ENCODE measurements at regions not wholly inside any gene's neighbourhood (a gene's known extent, or its start where the extent isn't known, plus 50 kb on each side); places are given as distances from the start of the nearest gene placed in this dataset.
"Not testable (repeated sequence)": the region's sequence is repeated elsewhere in the genome, so short reads cannot be mapped to it uniquely, and the experiment has no call there.

DNA sequence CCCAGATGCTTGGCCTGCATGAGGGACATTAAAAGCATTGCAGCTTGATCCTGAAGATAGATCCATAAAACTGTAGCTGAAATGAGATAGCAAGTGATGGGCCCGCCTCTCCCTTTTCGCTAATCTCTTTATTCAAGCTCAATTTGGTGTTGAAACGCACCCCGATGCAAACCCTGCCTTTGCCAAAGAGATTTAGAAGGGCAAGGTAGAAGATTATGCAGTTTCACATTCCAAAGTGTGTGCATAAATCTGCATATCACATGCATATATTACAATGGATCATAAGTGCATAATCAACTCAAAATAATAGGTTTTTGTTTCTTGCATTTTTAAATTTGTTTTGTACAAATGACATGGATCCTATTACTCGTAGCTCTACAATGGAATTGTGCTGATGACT is 80.1 kb upstream of the SHANK2 start:
- no peak for DNase-seq (ENCODE audit: low read depth)

- no peak for DNase-seq (ENCODE audit: low read depth)
These were observed 79.7 kb upstream of the SHANK2 start for GRCh38 chr11:71332046-71332445.

- no peak for DNase-seq (ENCODE audit: low read depth)
These were observed 79.3 kb upstream of the SHANK2 start for GRCh38 chr11:71331631-71332030.

DNA sequence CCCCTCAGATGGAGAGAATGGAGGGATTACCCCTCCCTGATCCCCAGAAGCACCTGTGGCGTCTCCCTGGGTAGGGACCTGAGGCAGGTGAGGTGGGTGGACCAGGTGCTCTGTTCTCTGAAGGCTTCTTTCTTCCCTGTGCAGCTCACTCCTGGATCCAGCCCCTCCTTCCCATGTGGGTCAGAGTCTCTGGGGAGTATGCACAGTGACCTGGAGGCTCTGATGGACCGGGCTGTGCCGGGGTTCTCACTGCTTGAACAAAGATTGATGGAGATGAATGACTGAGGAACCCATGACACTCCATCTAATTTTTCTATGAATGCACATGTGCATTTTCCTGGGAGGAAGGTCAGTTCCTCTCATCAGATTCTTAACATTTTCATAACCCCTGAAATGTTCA is 78.6 kb upstream of the SHANK2 start:
- DNase-seq (ENCODE audit: low read depth): no peak

DNA sequence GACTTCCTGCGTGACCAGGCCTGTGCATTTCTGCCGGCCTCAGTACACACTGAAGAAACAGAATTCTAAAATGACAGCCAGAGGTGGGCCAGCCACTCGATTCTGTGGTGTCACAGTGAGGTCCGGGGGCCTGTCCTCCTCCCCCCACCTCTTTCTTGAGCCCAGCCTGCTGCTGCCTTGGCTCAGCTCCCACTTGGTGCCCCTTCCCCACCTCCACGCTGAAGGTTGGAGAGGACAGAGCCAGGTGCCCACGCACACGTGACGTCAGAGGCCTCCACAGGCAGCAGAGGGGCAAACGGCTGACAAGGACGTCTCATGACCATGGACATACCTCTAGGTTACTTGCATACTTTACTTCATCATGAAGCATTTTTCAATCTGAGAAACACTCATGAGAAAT is 78.0 kb upstream of the SHANK2 start:
- DNase-seq (ENCODE audit: low read depth): no peak

GRCh38 chr11:71329786-71330185 is 77.4 kb upstream of the SHANK2 start:
- DNase-seq (ENCODE audit: low read depth): no peak

DNA sequence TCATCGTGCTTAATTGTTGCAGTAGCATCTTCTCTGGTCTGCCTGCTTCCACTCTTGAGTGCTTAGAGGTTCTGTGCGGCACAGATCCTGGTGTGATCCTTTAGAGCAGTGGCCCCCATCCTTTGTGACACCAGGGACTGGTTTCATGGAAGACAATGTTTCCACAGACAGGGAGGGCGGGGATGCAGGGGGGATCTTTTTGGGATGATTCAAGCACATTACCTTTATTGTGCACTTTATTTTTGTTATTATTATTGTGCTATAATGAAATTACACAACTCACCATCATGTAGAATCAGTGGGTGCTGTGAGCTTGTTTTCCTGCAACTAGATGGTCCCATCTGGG is 76.8 kb upstream of the SHANK2 start:
- no peak for DNase-seq (ENCODE audit: low read depth)

DNA sequence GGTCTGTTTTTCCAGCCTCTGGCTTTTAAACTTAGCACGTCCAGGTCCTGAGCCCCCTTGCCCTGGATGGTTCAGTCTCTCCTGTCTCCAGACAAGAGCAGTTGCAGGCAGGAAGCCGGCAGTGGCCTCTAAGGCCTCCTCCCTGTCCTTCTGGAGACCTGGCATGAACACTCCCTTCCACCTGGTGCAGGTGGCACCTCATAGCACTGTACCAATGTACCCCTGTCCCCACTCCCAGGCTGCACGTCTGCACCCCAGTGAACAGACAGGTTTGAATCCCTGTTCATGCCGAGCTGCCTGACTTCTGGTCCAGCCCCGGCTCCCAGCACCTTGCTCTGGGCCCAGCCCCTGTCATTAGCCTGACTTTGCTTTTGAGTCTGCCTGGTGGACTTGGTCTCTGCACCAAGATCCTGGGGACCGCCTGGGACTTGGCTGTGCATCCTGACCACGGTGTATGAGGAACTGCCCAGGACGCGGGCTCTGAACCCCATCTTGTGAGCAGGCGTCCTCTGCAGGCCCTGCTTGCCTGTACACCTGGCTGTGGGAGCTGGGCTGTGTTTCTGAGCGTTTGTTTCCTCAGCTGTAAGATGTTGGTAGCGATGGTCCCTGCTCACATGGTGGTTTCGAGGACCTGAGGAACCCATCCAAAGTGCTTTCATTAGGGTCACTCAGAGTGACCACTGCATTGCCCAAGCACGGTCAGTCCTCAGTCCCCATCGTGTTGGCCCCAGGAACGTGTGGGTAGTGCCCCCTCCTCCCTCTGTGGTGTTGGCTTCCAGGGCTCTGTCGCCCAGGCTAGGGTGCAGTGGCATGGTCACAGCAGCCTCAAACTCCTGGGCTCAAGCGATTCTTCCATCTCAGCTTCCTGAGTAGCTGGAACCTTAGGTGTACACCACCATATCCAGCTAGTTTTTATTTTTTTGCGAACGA is 75.0 kb upstream of the SHANK2 start:
- DNase-seq (ENCODE audit: low read depth): no peak

DNA sequence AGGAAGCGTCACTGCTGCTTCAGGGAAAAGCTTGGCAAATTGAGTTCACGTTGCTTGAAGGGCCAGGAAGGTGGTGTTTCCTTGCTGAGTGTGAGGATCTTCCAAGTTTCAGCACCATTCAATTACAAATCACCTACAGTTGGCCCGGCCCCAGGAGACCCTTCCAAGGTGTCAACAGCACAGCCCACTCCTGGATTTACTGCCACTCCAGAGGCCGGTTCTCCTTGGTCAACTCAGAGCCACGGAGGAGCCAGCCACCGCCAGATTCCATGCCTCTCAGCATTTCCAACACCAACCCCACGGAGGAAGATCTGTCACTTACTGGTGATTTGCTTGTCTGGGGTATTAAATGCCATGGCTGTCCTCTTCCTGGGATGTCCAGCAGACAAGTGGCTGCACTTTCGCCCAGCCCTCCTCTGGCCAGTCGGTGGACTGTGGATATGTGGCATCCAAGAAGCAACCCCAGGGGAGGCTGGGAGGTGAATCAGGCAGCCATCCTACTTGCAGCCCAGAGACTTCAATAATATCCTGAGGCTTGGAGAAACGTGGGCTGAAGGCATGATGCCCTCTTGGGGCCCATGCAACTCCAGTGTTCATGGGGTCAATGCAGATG is 74.1 kb upstream of the SHANK2 start:
- DNase-seq (ENCODE audit: low read depth): no peak

- no peak for DNase-seq (ENCODE audit: low read depth)
These were observed 73.3 kb upstream of the SHANK2 start for GRCh38 chr11:71325418-71326327.

DNA sequence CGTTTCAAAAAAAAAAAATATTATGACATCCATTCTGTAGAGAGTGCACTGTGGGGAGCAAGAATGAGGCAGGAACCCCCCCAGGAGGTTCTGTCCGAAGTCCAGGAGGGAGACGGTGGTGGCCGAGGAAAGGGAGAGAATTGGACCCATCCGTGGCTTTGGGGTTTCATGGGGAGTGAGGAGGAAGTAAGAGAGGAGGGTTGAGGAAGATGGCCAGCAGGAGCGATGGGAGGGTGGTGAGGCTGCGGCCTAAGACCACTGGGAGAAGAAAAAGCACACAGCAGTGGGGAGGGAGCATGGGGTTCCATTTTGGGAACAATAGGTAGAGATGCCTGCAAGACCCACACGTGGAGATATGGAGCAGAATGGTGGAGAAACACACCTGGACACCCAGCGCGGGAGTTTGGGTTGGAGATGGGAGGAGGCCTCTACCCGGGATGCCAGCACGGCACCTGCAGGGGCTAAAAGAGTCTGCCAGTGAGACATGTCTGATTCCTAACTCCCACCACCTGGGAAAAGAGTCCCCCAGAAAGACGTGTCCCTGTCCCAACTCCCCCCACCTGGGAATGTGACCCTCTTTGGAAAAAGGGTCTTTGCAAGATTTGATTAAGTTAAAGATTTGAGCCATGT is 72.5 kb upstream of the SHANK2 start:
- DNase-seq (ENCODE audit: low read depth): no peak

DNA sequence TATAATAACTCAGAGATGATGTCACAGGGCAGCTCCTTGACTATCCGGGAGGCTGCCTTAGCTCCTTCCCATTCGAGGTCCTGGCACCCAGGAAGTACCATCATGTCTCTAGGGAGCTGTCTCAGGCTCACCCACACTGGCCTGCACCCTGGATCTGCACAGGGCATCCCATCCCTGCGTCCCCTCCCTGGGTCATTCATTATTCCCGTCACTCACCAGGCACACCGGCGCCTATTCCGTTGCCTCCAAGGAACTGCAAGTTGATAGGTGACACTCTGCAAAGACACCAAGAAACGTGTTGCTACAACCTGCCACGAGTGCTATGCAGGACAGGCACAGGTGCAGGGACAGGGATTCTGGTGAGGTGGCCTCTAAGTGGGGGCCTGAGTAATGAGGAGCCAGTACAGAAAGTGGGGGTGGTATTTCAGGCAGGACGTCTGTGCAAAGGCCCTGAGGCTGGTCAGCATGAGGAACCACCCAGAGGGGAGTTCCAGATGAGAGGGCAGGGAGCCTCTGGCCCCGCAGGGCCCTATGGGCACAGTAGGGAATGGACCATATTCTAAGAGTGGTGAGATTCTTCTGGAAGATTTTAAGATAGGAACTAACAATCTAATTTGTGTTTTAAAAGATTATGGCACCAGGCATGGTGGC is 71.6 kb upstream of the SHANK2 start:
- DNase-seq (ENCODE audit: low read depth): no peak

DNA sequence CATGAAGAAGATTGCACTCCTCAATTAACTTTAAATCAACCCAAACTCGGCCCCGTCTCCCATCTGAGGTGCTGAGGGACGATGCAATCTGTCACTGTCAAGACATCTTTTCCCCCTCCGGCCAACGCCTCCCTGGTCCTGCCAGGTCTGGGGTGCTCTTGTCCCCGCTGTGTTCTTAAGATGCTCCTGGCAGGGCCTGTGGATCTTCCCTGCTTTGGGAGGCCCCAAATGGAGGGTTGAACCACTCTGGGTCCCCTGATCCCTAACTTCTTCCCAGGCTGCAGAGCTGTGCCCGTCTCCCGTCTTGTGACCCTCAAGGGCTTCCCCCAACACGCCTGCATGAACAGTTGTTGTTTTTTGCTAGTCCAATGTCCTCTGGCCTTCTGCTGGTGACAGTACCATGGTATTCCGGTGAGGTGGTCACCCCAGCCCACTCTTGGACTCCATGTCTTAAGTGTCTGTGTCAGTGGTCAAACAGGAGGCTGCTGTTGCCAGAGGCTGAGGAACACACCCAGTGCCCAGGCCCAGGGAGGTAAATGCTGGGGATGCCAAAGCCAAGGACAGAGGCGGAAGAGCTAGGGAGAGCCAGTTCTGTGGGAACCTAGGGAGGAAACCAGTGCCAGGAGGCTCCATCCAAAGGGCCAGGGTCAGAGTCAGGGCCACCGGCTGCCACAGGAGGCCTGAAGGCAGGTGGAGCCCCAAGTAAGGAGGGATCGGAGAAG is 70.6 kb upstream of the SHANK2 start:
- no peak for DNase-seq (ENCODE audit: low read depth)

DNA sequence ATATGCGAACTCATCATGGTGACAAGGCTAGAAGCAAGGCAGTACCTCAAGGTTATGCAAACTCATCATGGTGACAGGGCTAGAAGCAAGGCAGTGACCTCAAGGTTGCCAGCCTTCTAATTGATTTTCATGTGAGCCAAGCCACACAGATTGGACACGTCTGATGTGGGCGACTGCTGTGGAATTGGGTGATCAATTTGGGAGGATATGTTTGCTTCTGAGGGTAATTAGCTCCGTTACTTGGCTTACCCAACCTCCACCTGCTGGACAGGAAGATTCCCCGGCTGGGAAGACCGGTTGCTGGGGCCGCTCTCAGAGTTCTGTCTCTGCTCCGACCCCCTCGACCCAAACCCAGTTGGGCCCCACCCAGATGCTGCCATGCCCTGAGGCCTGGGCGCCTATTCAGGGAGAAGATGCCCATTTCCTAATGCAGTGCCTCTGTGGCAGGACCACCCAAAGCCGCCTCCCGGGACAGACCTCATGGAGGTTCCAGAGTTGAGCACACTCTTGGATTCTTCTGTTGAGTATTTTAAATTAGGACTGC is 69.9 kb upstream of the SHANK2 start:
- DNase-seq (ENCODE audit: low read depth): no peak

DNA sequence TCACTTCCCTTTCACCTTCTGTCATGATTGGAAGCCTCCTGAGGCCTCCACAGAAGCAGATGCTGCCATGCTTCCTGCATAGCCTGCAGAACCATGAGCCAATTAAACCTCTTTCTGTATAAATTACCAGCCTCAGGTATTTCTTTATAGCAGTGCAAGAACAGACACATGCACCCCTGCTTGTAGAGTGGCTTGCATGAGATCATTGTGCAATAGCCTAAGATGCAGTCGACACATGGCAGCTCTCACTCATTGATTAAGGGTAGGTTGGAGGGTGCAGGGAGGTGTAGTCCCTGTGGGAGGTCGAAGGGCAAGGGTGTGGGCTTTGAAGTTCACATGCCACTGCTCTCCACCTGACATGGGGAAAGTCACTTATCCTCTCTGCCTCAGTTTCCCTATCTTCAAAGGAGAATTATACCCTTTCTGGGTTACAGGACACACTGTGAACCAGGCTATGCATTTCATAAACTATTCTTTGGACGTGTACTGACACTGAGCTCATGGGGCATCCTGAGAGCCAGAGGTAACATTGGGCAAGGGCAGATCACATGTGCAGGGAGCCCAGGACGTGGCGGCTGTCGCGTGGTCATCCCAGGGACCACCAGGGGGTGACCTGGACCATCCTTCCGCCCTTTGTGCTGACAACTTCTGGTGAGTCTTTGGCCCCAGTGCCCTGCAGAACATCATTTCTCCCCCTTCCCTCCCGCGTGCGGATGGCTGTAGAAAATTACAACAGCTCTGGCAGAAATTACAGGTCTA is 69.2 kb upstream of the SHANK2 start:
- DNase-seq (ENCODE audit: low read depth): no peak

DNA sequence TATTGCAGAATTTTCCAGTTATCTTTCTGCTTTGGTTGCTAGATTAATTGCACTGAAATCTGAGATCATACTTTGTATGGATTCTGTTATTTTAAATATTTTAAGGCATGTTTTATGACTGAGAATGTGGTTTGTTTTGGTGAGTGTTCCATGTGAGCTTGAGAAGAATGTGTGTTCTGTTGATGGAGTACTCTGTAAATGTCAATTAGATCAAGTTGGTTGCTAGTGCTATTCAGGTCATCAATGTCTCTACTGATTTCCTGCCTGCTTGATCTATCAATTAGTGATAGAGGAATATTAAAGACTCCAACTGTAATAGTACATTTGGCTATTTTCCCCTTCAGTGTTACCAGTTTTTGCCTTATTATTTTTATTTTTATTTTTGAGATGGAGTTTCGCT is 64.3 kb upstream of the SHANK2 start:
- no peak for DNase-seq (ENCODE audit: low read depth)

GRCh38 chr11:71312616-71313015 is 60.2 kb upstream of the SHANK2 start:
- not testable (repeated sequence) for DNase-seq (ENCODE audit: low read depth)

- DNase-seq (ENCODE audit: low read depth): no peak
These were observed 59.6 kb upstream of the SHANK2 start for GRCh38 chr11:71311928-71312510.

DNA sequence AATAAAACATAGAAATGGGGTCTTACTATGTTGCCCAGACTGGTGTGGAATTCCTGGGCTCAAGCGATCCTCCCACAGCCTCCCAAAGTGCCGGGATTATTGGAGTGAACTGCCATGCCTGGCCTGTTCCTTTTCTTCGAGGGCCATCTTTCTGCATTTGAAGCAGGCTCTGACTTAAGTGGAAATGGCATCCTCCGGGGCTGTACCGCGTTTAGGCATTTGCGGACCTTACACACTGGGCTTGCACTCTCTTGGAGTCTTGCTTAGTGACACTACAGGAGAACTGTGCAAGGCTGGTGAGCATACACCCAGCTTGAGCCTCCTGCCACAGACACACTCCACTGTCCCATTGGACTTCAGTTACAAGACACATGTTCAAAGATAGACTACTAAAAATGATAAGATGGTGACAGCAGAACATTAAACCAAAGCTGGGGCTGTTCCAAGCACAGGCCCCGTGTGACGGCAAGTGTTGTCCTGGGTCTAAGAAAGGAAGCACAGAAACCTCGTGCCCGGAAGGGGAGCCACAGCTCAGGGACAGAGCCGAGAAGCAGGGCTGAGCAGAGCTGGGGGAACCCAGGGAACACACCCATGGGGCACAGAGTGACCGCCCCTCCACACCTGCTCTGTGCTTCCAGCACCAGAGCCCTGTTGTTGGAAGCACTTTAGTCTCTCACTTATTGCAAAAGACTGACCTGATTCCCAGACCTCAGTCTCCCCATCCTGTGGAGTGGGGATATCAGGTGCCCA is 59.0 kb upstream of the SHANK2 start:
- DNase-seq (ENCODE audit: low read depth): no peak

Data from stromal cell of bone marrow (primary cell).